BE2C (cell line): ENCODE measurements at regions not wholly inside any gene's neighbourhood (a gene's known extent, or its start where the extent isn't known, plus 50 kb on each side); places are given as distances from the start of the nearest gene placed in this dataset.

ENCODE experiments used
- DNase-seq: peaks from one replicate; pipeline ENCODE4 v3.0.0-alpha.2; 2020
- H3K27me3 ChIP-seq: fragments of 250-450 bp; sonication (Bioruptor Pico); 2 replicates; pipeline ENCODE4 v1.5.1; 2020; ENCODE audit warnings: mild to moderate bottlenecking
- H3K36me3 ChIP-seq: fragments of 250-450 bp; sonication (Bioruptor Pico); 2 replicates; pipeline ENCODE4 v1.5.1; 2020; ENCODE audit warnings: mild to moderate bottlenecking
- H3K4me1 ChIP-seq: fragments of 250-450 bp; sonication (Bioruptor Pico); 2 replicates; pipeline ENCODE4 v1.5.1; 2020
- H3K4me3 ChIP-seq: 2 replicates; pipeline ENCODE4 v1.5.1; 2011; ENCODE audit warnings: low read depth, low read length
- H3K9me3 ChIP-seq: fragments of 250-450 bp; sonication (Bioruptor Pico); 2 replicates; pipeline ENCODE4 v1.5.1; 2020
- CTCF ChIP-seq: IDR thresholded peaks from 2 replicates; pipeline ENCODE4 v1.5.1; 2012; ENCODE audit warnings: mild to moderate bottlenecking, low read depth, low read length

- H3K36me3 ChIP-seq = no peaks in the 10 kb centered on the region
- H3K27me3 ChIP-seq = peaks cover 42% of the 10 kb centered on the region
- no peak for DNase-seq
- TF ChIP-seq CTCF = no peak
- no peaks in the 10 kb centered on the region for H3K9me3 ChIP-seq
- no peak overlapping the region for H3K4me3 ChIP-seq
- no peaks in the 10 kb centered on the region for H3K4me1 ChIP-seq
These were observed 66.8 kb downstream of the BOD1 start for GRCh38 chr5:173549644-173550043.

- no peak for DNase-seq
- H3K4me3 ChIP-seq = no peak overlapping the region
- H3K9me3 ChIP-seq = no peaks in the 10 kb centered on the region
- no peak for TF ChIP-seq CTCF
- H3K27me3 ChIP-seq = peaks cover 24% of the 10 kb centered on the region
- H3K4me1 ChIP-seq = no peaks in the 10 kb centered on the region
- H3K36me3 ChIP-seq = no peaks in the 10 kb centered on the region
These were observed 68.9 kb downstream of the BOD1 start for GRCh38 chr5:173547579-173547978.

- Histone ChIP-seq H3K36me3 (no peaks in the 10 kb centered on the region), H3K4me3 (no peak overlapping the region), H3K4me1 (no peaks in the 10 kb centered on the region), H3K9me3 (no peaks in the 10 kb centered on the region), H3K27me3 (peaks cover 3% of the 10 kb centered on the region)
- no peak for TF ChIP-seq CTCF
- DNase-seq = no peak
These were observed 73.5 kb downstream of the BOD1 start for GRCh38 chr5:173542964-173543363.

- Histone ChIP-seq H3K9me3 (no peaks in the 10 kb centered on the region), H3K4me3 (no peak overlapping the region), H3K36me3 (no peaks in the 10 kb centered on the region), H3K27me3 (peaks cover 5% of the 10 kb centered on the region), H3K4me1 (no peaks in the 10 kb centered on the region)
- no peak for TF ChIP-seq CTCF
- DNase-seq = no peak
These were observed 74.3 kb downstream of the BOD1 start for GRCh38 chr5:173542159-173542558.

- DNase-seq = no peak
- Histone ChIP-seq H3K9me3 (no peaks in the 10 kb centered on the region), H3K4me3 (no peak overlapping the region), H3K36me3 (no peaks in the 10 kb centered on the region), H3K27me3 (peaks cover 16% of the 10 kb centered on the region), H3K4me1 (no peaks in the 10 kb centered on the region)
- no peak for TF ChIP-seq CTCF
These were observed 77.8 kb downstream of the BOD1 start for GRCh38 chr5:173538654-173539053.

GRCh38 chr5:173538018-173538417 lies 78.4 kb downstream of the BOD1 start:
- H3K27me3 ChIP-seq = peaks cover 16% of the 10 kb centered on the region
- DNase-seq = no peak
- H3K36me3 ChIP-seq = no peaks in the 10 kb centered on the region
- H3K4me3 ChIP-seq = no peak overlapping the region
- no peak for TF ChIP-seq CTCF
- H3K4me1 ChIP-seq = no peaks in the 10 kb centered on the region
- H3K9me3 ChIP-seq = no peaks in the 10 kb centered on the region
